OCI-LY7 (cell line): ENCODE measurements at regions not wholly inside any gene's neighbourhood (a gene's known extent, or its start where the extent isn't known, plus 50 kb on each side); places are given as distances from the start of the nearest gene placed in this dataset.

ENCODE experiments used
- EZH2phosphoT487 ChIP-seq: fragments of 200-600 bp; sonication (generic); IDR thresholded peaks from 2 replicates; pipeline ENCODE4 v1.6.1; 2018; ENCODE audit warnings: low read depth, borderline replicate concordance, mild to moderate bottlenecking, mixed run types, antibody characterized with exemption, low read length, moderate library complexity, mixed read lengths
- TF ChIP-seq, protein P1 (sequence below): fragments of 200-600 bp; sonication (generic); conservative IDR thresholded peaks from 2 replicates; pipeline ENCODE4 v1.5.1; 2014; ENCODE audit warnings: mild to moderate bottlenecking, antibody characterized with exemption, low read length, moderate library complexity, mixed read lengths

DNA sequence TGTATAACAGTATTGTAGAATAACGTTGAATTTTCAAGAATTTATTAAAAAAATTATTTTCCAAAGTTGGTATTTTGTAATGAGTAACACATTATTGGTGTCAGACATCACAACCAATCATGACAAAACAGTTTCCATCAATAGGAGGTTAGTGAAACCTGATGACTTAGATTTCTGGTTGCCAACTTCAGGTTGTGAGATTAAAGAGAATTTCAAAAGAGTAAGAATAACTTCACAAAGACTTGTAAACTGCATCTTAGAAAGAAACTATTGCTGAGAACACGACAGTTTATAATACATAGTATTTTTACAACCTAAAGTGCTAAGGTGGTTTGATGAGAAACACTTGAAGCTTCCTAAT lies 159.2 kb upstream of the ARG1 start:
- TF ChIP-seq EZH2phosphoT487: no peak
- TF ChIP-seq, protein P1, sequence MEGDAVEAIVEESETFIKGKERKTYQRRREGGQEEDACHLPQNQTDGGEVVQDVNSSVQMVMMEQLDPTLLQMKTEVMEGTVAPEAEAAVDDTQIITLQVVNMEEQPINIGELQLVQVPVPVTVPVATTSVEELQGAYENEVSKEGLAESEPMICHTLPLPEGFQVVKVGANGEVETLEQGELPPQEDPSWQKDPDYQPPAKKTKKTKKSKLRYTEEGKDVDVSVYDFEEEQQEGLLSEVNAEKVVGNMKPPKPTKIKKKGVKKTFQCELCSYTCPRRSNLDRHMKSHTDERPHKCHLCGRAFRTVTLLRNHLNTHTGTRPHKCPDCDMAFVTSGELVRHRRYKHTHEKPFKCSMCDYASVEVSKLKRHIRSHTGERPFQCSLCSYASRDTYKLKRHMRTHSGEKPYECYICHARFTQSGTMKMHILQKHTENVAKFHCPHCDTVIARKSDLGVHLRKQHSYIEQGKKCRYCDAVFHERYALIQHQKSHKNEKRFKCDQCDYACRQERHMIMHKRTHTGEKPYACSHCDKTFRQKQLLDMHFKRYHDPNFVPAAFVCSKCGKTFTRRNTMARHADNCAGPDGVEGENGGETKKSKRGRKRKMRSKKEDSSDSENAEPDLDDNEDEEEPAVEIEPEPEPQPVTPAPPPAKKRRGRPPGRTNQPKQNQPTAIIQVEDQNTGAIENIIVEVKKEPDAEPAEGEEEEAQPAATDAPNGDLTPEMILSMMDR: no peak
